ENCODE measurements at regions not wholly inside any gene's neighbourhood (a gene's known extent, or its start where the extent isn't known, plus 50 kb on each side); places are given as distances from the start of the nearest gene placed in this dataset.

DNA sequence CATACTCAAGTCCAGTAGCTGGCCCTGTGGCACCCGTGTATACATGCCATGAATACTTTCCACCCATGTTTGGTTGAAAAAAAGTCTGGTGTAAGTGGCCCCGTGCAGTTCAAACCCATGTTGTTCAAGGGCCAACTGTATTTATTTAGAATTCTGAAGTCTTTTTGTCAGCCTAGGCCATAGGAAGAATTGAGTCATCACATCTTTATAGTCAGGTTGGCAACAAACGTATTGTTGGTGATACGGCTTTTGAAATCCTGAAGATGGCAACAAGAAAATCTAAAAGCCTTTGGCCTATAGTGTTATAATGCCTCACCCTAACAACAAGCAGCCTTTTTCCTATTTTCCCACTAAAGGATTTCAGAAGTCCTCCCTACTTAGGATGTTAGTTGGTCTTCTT lies 363.6 kb downstream of the PLPP3 start:
- ChIA-PET CTCF (no interaction called here), POLR2A (no interaction called here)
- no peaks in the 10 kb centered on the region for H3K9me3 Mint-ChIP-seq
- no peak for DNase-seq
- H3K4me3 Mint-ChIP-seq: no peak overlapping the region
- H3K36me3 Mint-ChIP-seq (ENCODE audit: low read depth): no peaks in the 10 kb centered on the region
- H3K27ac Mint-ChIP-seq: no peak overlapping the region
- no peaks in the 10 kb centered on the region for H3K4me1 Mint-ChIP-seq
- no peaks in the 10 kb centered on the region for H3K27me3 Mint-ChIP-seq

DNA sequence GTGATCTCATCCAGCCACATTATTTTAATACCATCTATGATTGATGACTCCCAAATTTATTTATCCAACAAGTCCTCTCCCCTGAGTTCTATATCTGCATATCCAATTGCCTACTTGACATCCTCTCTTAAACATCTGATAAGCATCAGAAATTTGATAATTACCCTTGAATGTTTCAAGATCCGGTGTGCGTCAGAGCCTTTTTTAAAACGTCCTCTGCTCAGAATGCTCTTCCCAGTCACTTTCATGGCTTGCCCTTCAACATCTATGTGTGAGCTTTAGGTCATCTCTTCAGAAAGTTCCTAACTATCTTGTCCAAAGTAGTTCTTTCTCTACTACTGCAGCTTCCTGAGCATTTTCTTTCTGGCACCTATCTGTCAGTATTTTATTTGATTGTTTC lies 364.3 kb downstream of the PLPP3 start:
- Mint-ChIP-seq H3K4me3 (no peak overlapping the region), H3K9me3 (no peaks in the 10 kb centered on the region), H3K27ac (no peak overlapping the region), H3K4me1 (no peaks in the 10 kb centered on the region), H3K27me3 (no peaks in the 10 kb centered on the region), H3K36me3 (ENCODE audit: low read depth) (no peaks in the 10 kb centered on the region)
- DNase-seq: no peak
- ChIA-PET POLR2A (no interaction called here), CTCF (no interaction called here)

DNA sequence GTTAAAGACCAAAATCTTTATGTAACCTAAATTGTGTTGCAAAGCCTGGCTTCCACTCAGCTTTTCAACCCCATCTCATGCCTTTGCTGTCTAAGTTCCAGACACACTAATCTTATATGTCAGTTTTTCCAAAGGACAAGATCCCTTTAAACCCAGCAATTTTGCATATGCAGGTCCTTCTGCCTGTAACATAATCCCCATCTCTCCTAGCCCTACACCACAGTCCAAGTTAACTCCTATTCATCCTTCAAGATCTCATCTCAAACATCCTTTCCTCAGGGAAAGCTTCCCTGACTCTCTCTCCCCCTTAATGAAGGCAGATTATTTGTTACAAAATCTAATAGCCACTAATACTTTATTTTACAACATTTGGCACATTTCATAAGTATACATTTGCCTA lies 366.3 kb downstream of the PLPP3 start:
- Mint-ChIP-seq H3K4me3 (no peak overlapping the region), H3K36me3 (ENCODE audit: low read depth) (no peaks in the 10 kb centered on the region), H3K4me1 (no peaks in the 10 kb centered on the region), H3K27me3 (no peaks in the 10 kb centered on the region), H3K27ac (no peak overlapping the region), H3K9me3 (no peaks in the 10 kb centered on the region)
- CTCF ChIA-PET: no interaction called here
- POLR2A ChIA-PET: no interaction called here
- DNase-seq: no peak

DNA sequence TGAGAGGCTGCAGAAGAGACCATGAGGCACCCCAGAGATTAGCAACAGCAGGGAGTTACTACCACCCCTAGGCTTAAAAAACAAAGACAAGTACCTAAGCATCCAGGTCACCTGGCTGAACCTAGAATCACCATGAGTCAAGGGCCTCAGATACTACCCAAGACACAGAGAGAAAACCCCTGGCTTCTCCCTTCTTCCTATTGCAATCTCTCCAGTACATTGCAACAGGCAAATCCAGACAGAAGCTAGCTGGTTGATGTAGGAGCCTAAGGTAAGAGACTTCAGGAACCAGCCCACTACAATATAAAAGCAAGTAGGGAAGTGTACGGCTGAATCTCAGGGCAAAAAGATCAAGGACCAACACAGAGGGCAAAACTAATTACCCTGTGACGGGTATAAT lies 367.2 kb downstream of the PLPP3 start:
- Mint-ChIP-seq H3K9me3 (no peaks in the 10 kb centered on the region), H3K4me3 (no peak overlapping the region), H3K4me1 (no peaks in the 10 kb centered on the region), H3K27ac (no peak overlapping the region), H3K27me3 (no peaks in the 10 kb centered on the region), H3K36me3 (ENCODE audit: low read depth) (no peaks in the 10 kb centered on the region)
- CTCF ChIA-PET: no interaction called here
- DNase-seq: no peak
- POLR2A ChIA-PET: no interaction called here

DNA sequence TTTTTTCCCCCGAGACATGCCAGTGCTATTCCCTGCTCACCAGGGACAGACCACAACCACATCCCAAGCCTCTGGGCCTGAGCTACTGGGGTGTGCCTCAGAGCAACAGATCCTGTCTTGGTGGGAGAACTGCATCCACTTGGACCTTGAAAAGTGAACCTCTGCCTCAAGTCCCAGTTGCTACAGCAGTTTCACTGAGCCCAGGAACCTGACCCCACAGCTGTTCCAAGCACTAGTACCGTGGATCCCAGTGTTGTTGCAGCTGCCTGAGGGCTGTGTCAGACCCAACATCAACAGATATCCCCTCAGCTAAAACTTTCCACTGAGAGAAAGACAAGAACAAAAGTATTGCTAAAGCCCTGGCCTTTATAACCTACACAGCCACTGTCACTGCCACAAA lies 373.0 kb downstream of the PLPP3 start:
- no peaks in the 10 kb centered on the region for H3K9me3 Mint-ChIP-seq
- CTCF ChIA-PET: no interaction called here
- H3K4me3 Mint-ChIP-seq: no peak overlapping the region
- no peaks in the 10 kb centered on the region for H3K36me3 Mint-ChIP-seq (ENCODE audit: low read depth)
- POLR2A ChIA-PET: no interaction called here
- DNase-seq: no peak
- H3K4me1 Mint-ChIP-seq: no peaks in the 10 kb centered on the region
- H3K27me3 Mint-ChIP-seq: no peaks in the 10 kb centered on the region
- no peak overlapping the region for H3K27ac Mint-ChIP-seq

DNA sequence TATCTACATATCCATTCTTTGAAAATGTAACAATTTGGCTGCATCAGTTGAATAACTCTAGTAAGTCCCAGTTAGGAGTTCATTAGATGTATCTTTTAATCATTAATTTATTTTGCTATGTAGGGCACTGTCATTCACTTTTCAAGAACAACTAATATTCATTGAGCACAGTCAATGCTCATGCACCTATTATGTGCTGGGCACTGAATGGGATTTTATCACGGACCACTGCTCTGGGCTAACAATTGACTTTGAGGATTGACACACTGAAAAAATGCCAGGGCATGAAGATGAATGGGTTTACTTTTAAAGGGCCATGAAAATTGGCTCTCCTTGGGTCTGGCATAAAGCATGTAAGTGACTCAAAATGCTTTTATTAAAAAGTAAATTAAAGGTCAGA lies 375.2 kb downstream of the PLPP3 start:
- Mint-ChIP-seq H3K27me3 (no peaks in the 10 kb centered on the region), H3K27ac (no peak overlapping the region), H3K4me1 (no peaks in the 10 kb centered on the region), H3K9me3 (no peaks in the 10 kb centered on the region), H3K36me3 (ENCODE audit: low read depth) (no peaks in the 10 kb centered on the region), H3K4me3 (no peak overlapping the region)
- DNase-seq: no peak
- ChIA-PET CTCF (no interaction called here), POLR2A (no interaction called here)

DNA sequence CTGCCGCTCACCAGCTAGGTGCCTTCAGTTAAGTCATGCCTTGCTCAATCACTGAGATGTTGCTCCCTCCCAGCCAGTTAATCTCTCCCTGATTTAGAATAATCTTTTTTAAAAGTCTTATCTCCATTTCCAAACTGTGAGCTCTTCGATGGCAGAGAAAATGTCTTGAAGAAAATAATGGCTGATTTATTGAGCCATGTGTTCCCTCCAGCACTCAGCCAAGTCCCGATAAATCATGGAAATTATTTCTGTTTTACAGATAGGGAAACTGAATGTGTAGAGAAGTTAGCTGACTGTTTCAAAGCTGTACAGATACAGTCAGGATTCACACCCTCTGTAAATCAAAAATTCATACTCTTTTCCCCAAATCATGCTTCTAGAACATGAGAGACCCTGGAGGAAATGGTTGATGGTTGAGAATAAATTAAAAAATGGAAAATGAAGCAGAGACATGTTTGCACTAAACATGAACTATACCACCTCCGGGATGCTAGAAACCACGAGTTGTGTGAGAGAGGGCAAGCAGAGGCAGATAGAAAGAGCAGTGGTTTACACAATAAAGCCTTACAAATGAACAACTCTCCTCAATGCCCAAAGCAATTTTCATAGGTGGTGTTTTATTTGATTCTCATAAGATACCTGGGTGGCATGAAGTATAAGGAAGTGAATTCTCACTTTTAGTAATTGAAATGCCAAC lies 376.4 kb downstream of the PLPP3 start:
- DNase-seq: no peak
- Mint-ChIP-seq H3K4me3 (no peak overlapping the region), H3K27me3 (no peaks in the 10 kb centered on the region), H3K36me3 (ENCODE audit: low read depth) (no peaks in the 10 kb centered on the region), H3K27ac (no peak overlapping the region), H3K4me1 (no peaks in the 10 kb centered on the region), H3K9me3 (no peaks in the 10 kb centered on the region)
- ChIA-PET CTCF (no interaction called here), POLR2A (no interaction called here)

DNA sequence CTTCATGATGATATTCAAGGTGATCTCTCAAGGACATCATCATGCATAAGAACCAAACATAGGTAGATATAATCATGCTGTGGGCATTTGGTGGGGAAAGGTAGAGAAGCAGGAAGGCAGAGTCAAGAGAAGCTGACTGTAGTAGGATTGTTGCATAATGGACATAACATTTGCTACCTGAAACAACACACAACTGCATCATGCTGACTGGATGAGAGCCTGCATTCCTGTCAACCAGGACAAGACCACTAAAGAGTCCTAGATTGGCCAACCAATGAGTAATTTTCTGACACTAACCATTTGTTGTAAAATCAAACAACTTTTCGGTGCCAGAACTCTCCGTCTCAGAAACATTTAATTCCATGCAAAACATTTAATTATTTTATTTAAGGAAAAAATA lies 377.2 kb downstream of the PLPP3 start:
- DNase-seq: no peak
- H3K36me3 Mint-ChIP-seq (ENCODE audit: low read depth): no peaks in the 10 kb centered on the region
- H3K9me3 Mint-ChIP-seq: no peaks in the 10 kb centered on the region
- no peaks in the 10 kb centered on the region for H3K27me3 Mint-ChIP-seq
- POLR2A ChIA-PET: no interaction called here
- H3K4me1 Mint-ChIP-seq: no peaks in the 10 kb centered on the region
- H3K27ac Mint-ChIP-seq: no peak overlapping the region
- CTCF ChIA-PET: no interaction called here
- no peak overlapping the region for H3K4me3 Mint-ChIP-seq

DNA sequence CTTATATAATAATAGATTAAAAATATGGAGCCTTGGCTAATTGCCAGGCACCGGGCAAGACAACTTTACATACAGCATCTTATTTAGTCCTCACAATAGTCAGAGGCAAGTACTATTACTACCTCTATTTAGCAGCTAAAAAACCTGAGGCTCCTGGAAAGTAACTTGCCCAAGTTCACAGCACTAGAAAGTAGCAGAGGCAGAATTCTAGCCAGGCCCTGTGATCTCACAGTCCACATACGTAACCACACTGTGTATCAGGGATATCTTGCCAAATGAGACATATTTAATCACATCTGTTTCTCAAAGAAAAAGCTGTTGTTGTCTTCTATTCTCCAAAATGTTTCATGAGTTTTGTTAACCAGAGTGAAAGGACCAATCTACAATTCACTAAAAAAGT lies 378.5 kb downstream of the PLPP3 start:
- POLR2A ChIA-PET: no interaction called here
- no peak overlapping the region for H3K27ac Mint-ChIP-seq
- CTCF ChIA-PET: no interaction called here

DNA sequence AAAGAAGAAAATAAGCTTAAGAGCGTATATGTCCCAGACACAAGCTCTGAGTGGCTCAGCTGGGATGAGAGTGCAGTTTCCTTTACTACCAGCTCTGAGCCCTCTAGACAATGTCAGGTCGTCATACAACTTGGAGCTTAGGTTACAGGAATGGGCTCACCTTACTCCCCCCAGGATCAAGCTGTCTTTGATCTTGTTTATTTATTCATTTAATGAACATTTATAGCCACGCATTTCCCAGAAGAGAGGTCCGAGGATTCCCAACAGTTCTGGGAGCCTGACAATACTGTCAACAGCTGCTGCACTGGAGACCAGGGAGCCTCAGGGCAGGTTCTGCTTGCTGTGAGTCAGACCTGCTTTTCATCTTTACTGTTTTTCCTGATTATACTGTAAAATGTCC lies 378.9 kb downstream of the PLPP3 start:
- H3K36me3 Mint-ChIP-seq (ENCODE audit: low read depth): no peaks in the 10 kb centered on the region
- H3K27me3 Mint-ChIP-seq: no peaks in the 10 kb centered on the region
- ChIA-PET CTCF (no interaction called here), POLR2A (no interaction called here)
- no peak overlapping the region for H3K4me3 Mint-ChIP-seq
- H3K27ac Mint-ChIP-seq: no peak overlapping the region
- DNase-seq: no peak
- H3K9me3 Mint-ChIP-seq: no peaks in the 10 kb centered on the region
- H3K4me1 Mint-ChIP-seq: no peaks in the 10 kb centered on the region

More for the DNA sequence above, 378.5 kb downstream of the PLPP3 start:
- no peaks in the 10 kb centered on the region for H3K4me1 Mint-ChIP-seq
- H3K4me3 Mint-ChIP-seq: no peak overlapping the region
- H3K36me3 Mint-ChIP-seq (ENCODE audit: low read depth): no peaks in the 10 kb centered on the region
- H3K27me3 Mint-ChIP-seq: no peaks in the 10 kb centered on the region
- no peak for DNase-seq
- no peaks in the 10 kb centered on the region for H3K9me3 Mint-ChIP-seq

DNA sequence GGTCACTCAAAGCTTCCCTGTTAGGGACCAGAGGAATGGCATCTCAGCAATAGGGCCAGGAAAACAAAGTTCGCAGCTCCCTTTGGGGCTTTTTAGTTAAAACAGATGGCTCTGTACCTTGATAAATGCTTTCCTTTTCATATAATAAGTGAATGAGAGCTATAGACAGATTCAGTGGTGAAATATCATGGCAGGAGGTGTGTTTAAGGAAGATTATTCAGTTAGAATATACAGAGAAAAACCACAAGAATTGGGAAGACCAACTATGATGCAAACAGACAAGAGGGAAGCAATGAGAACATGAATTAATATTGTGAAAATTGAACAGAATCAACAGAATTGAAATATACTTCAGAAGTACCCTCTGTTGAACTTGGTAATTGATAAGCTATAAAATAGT lies 379.4 kb downstream of the PLPP3 start:
- no peaks in the 10 kb centered on the region for H3K36me3 Mint-ChIP-seq (ENCODE audit: low read depth)
- no peaks in the 10 kb centered on the region for H3K9me3 Mint-ChIP-seq
- no peak overlapping the region for H3K4me3 Mint-ChIP-seq
- no peak overlapping the region for H3K27ac Mint-ChIP-seq
- ChIA-PET POLR2A (no interaction called here), CTCF (no interaction called here)
- H3K4me1 Mint-ChIP-seq: no peaks in the 10 kb centered on the region
- H3K27me3 Mint-ChIP-seq: no peaks in the 10 kb centered on the region
- no peak for DNase-seq

DNA sequence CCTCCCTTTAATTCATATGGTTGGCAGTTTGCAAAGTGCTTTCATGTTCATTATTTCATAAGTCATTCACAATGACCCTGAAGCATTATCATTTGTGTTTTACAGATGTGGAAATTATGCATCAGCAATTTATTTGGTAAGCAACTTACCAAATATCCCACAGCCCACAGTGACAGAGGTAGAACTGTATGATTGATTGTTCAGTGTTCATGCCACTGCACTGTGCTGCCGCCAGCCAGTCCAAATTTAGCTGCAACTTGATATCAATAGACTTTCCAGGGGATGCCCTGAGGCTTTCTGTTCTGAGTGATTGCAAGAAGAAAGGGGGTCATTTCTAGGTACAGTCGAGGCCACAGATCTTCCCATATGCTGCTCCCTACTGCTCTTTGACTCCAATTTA lies 380.3 kb downstream of the PLPP3 start:
- no peaks in the 10 kb centered on the region for H3K27me3 Mint-ChIP-seq
- no peak for DNase-seq
- no peaks in the 10 kb centered on the region for H3K36me3 Mint-ChIP-seq (ENCODE audit: low read depth)
- no peak overlapping the region for H3K4me3 Mint-ChIP-seq
- H3K9me3 Mint-ChIP-seq: no peaks in the 10 kb centered on the region
- H3K4me1 Mint-ChIP-seq: no peaks in the 10 kb centered on the region
- ChIA-PET CTCF (no interaction called here), POLR2A (no interaction called here)
- no peak overlapping the region for H3K27ac Mint-ChIP-seq

DNA sequence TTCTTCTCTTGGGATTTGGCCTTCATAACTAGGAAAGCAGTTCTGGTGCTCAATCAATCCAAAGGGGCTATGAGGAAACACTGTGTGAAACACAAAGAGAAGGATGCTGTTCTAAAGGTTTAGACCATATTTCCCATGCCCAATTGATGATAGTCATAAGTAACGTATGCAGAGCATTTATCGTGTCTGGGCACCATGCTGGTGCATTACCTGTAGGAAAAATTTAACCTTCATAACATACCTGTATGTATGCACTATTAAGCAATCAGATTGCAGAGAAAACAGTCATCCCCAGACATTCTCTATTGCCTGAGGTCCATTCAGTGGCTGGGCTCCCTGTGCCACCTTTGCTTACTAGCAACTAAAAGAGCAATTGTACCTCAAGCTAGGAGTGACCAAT lies 381.4 kb downstream of the PLPP3 start:
- H3K9me3 Mint-ChIP-seq: no peaks in the 10 kb centered on the region
- H3K4me3 Mint-ChIP-seq: no peak overlapping the region
- H3K27me3 Mint-ChIP-seq: no peaks in the 10 kb centered on the region
- H3K27ac Mint-ChIP-seq: no peak overlapping the region
- no peak for DNase-seq
- no peaks in the 10 kb centered on the region for H3K4me1 Mint-ChIP-seq
- no peaks in the 10 kb centered on the region for H3K36me3 Mint-ChIP-seq (ENCODE audit: low read depth)
- ChIA-PET CTCF (no interaction called here), POLR2A (no interaction called here)

DNA sequence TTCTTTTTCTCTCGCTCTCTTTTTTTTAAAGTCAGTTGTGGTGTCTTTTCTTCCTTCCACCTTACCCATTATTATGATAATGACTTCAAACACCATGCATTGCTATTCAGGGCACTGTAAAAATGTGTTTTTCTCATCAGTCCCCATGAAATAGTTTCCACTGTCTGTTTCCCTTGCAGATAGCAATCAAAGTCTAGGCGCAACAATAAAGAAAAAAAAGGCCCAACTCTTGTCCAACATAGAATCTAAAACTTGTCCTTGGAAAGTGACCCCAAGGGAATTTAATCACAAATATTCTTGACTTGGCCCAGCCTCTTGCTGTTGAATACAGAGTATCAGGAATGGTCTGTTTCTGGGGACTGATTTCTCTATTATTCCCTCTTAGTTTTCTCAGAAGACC lies 382.5 kb downstream of the PLPP3 start:
- Mint-ChIP-seq H3K4me3 (no peak overlapping the region), H3K27ac (no peak overlapping the region), H3K36me3 (ENCODE audit: low read depth) (no peaks in the 10 kb centered on the region), H3K9me3 (no peaks in the 10 kb centered on the region), H3K27me3 (no peaks in the 10 kb centered on the region), H3K4me1 (no peaks in the 10 kb centered on the region)
- CTCF ChIA-PET: no interaction called here
- POLR2A ChIA-PET: no interaction called here
- no peak for DNase-seq

Measured in activated CD4-positive, alpha-beta T cell treated with anti-CD3 and anti-CD28 coated beads, Interleukin-2, amount 10 ng/mL, durations not matched to agents 7 days and 5 days (primary cell).